Natural killer cell (primary cell): ENCODE measurements at regions not wholly inside any gene's neighbourhood (a gene's known extent, or its start where the extent isn't known, plus 50 kb on each side); places are given as distances from the start of the nearest gene placed in this dataset.

Experiments
- ATAC-seq, 3 donors: fragments of 150-1000 bp in 2 of 3; fragments of 200-7000 bp in 1 of 3; cut with Tn5 transposase; 1 replicate in 1 of 3; 2 replicates in 2 of 3; pipeline ENCODE4 v1.10.0; 2021; ENCODE audit warnings: mild to moderate bottlenecking in 2 of 3, moderate library complexity in 2 of 3
- DNase-seq, 2 donors: peaks; one replicate each; pipeline versions ENCODE4 v3.0.0 to v3.0.0-alpha.2; 2013 to 2021; ENCODE audit warnings: mixed read lengths in 1 of 2
- H3K27ac ChIP-seq: one replicate; pipeline ENCODE4 v1.5.1; 2013; ENCODE audit warnings: mild to moderate bottlenecking, low read length
- H3K27me3 ChIP-seq: one replicate; pipeline ENCODE4 v1.6.1; 2013; ENCODE audit warnings: low read length; ENCODE audit not compliant: control insufficient read depth, insufficient read depth
- H3K36me3 ChIP-seq: one replicate; pipeline ENCODE4 v1.6.1; 2013; ENCODE audit warnings: low read length; ENCODE audit not compliant: control insufficient read depth, insufficient read depth
- H3K4me1 ChIP-seq: one replicate; pipeline ENCODE4 v1.6.1; 2013; ENCODE audit warnings: low read length; ENCODE audit not compliant: control insufficient read depth, insufficient read depth
- H3K4me3 ChIP-seq: one replicate; pipeline ENCODE4 v1.5.1; 2013; ENCODE audit warnings: low read length
- H3K9me3 ChIP-seq: one replicate; pipeline ENCODE4 v1.6.1; 2013; ENCODE audit warnings: low read length; ENCODE audit not compliant: control insufficient read depth, insufficient read depth
- H3K27ac Mint-ChIP-seq, 2 donors: one replicate each; pipeline ENCODE4 v1.8.0; 2022; ENCODE audit warnings: mild to moderate bottlenecking in 2 of 2, mixed read lengths in 2 of 2, moderate library complexity in 1 of 2
- H3K27me3 Mint-ChIP-seq, 2 donors: one replicate each; pipeline ENCODE4 v1.8.0; 2022; ENCODE audit warnings: low read depth in 2 of 2, mixed read lengths in 2 of 2
- H3K36me3 Mint-ChIP-seq: one replicate; pipeline ENCODE4 v1.8.0; 2022; ENCODE audit warnings: mixed read lengths
- H3K4me1 Mint-ChIP-seq, 2 donors: one replicate each; pipeline ENCODE4 v1.8.0; 2022; ENCODE audit warnings: mixed read lengths in 2 of 2
- H3K4me3 Mint-ChIP-seq: one replicate; pipeline ENCODE4 v1.8.0; 2022; ENCODE audit warnings: mild to moderate bottlenecking, moderate library complexity, mixed read lengths
- H3K9me3 Mint-ChIP-seq, 2 donors: one replicate each; pipeline ENCODE4 v1.8.0; 2022; ENCODE audit warnings: mixed read lengths in 2 of 2
- WGBS: methylation state at CpG from one replicate; pipeline ENCODE4 v1.1.7; 2013; ENCODE audit warnings: missing lambda C conversion rate; ENCODE audit not compliant: insufficient coverage; 5-methylcytosine and 5-hydroxymethylcytosine counted together
- intact Hi-C: fragments of 100-400 bp; cut with micrococcal nuclease; formaldehyde crosslinking; loops from one replicate; pipeline ENCODE4 v1.14.2; 2022
- TF ChIP-seq, protein P1 (sequence below): fragments of 200-600 bp; IDR thresholded peaks from one replicate; pipeline ENCODE4 v1.8.0; 2022; ENCODE audit warnings: antibody characterized with exemption

DNA sequence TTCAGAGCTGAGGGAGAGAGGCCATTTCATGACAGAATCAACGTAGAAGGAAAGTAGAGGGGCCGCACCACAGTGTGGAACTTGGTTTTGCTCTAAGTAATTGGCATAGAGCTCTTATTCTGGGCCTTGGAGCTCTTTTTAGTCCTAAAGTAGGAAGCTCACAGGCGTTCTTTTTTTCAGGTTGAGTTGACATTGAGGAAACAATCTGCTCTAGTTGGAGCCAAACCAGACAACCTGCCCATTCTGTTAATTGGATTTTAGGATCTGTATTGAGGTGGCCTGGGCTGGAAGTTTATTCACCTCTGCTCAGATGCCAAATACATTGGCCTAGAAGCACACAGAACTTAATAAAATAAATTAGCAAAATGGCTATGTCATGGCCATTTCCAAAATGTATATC lies 1093.9 kb downstream of the ADGRL2 start:
- Mint-ChIP-seq H3K4me1 (no peaks in the 10 kb centered on the region), H3K27ac (no peak overlapping the region), H3K27me3 (no peaks in the 10 kb centered on the region), H3K4me3 (no peak overlapping the region), H3K9me3 (peaks cover 3 to 12% of the 10 kb centered on the region in 2 donors), H3K36me3 (no peaks in the 10 kb centered on the region)
- DNase-seq: no peak
- no peaks in the 10 kb centered on the region for H3K4me1 ChIP-seq
- no peak overlapping the region for H3K27ac ChIP-seq
- intact Hi-C loops: no loop called here
- no peak for ATAC-seq
- no peaks in the 10 kb centered on the region for H3K9me3 ChIP-seq
- 62% methylated on average over 3 of the region's 3 CpGs for WGBS
- no peaks in the 10 kb centered on the region for H3K36me3 ChIP-seq
- TF ChIP-seq, protein P1, sequence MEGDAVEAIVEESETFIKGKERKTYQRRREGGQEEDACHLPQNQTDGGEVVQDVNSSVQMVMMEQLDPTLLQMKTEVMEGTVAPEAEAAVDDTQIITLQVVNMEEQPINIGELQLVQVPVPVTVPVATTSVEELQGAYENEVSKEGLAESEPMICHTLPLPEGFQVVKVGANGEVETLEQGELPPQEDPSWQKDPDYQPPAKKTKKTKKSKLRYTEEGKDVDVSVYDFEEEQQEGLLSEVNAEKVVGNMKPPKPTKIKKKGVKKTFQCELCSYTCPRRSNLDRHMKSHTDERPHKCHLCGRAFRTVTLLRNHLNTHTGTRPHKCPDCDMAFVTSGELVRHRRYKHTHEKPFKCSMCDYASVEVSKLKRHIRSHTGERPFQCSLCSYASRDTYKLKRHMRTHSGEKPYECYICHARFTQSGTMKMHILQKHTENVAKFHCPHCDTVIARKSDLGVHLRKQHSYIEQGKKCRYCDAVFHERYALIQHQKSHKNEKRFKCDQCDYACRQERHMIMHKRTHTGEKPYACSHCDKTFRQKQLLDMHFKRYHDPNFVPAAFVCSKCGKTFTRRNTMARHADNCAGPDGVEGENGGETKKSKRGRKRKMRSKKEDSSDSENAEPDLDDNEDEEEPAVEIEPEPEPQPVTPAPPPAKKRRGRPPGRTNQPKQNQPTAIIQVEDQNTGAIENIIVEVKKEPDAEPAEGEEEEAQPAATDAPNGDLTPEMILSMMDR: no peak
- H3K27me3 ChIP-seq: no peaks in the 10 kb centered on the region
- no peak overlapping the region for H3K4me3 ChIP-seq

DNA sequence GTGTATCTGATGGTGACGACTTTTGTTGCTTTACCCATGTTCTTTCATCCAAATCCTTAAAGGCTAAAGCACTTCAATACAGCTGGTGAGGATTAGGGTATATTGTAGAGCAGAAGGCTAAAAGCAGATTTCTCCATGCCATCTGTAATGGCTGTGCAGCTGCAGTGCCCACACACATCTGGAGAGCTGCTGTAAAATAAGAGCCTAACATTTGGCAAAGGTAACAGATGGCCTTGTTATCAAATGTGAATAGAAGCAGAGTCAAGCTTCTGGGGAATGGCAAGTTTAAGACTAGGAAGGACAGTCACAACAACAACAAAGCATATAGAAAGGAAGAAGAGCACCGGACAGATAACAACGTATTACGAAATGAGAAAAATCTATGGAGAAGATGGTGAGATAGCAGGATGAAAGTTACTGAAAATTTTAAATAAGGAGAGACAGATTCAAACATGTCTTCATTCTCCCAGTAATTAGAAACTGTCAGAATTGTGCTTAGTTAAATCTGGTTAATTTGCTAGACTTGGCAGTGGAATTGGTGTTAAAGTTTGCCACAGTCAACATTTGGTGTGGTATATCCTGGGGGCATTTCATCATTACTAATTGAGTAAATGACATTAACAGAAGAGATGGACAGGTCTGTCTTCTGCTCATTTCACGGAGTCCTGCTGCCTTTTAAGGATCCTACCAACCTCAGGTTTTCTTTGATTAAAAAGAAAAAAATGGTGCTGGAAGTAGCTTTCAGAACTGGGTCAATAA lies 1093.2 kb downstream of the ADGRL2 start:
- intact Hi-C loops: no loop called here
- WGBS: 67% methylated on average over 1 of the region's 5 CpGs
- no peaks in the 10 kb centered on the region for H3K27me3 Mint-ChIP-seq
- Histone ChIP-seq H3K9me3 (no peaks in the 10 kb centered on the region), H3K27me3 (no peaks in the 10 kb centered on the region), H3K4me3 (no peak overlapping the region), H3K36me3 (no peaks in the 10 kb centered on the region), H3K27ac (no peak overlapping the region), H3K4me1 (no peaks in the 10 kb centered on the region)
- no peak overlapping the region for H3K27ac Mint-ChIP-seq
- no peak for ATAC-seq
- no peaks in the 10 kb centered on the region for H3K4me1 Mint-ChIP-seq
- DNase-seq: no peak
- H3K4me3 Mint-ChIP-seq: no peak overlapping the region
- H3K9me3 Mint-ChIP-seq: peaks cover 3 to 12% of the 10 kb centered on the region in 2 donors
- TF ChIP-seq, protein P1: no peak
- H3K36me3 Mint-ChIP-seq: no peaks in the 10 kb centered on the region

DNA sequence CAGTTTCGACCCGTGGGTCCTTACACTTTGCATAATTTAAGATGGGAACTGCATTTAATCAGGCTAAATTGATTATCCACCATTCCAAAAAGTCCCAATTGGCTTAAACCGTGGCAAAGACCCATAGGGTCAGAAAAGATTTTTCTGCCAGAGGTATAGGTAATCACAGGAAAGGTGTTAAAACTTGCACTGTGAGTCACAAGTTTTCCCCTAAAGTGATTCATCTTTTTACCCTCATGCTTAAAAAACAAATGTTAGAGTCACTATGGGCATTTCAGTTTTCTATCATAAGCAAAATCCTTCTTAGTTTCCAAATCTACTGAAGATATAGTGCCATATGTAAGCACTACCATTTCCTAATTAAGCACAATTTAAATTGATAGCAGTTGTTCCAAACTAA lies 1079.8 kb downstream of the ADGRL2 start:
- Histone ChIP-seq H3K27ac (no peak overlapping the region), H3K4me1 (no peaks in the 10 kb centered on the region), H3K4me3 (no peak overlapping the region), H3K27me3 (no peaks in the 10 kb centered on the region), H3K36me3 (no peaks in the 10 kb centered on the region), H3K9me3 (no peaks in the 10 kb centered on the region)
- DNase-seq (no peak), ATAC-seq (no peak)
- intact Hi-C loops: no loop called here
- no peaks in the 10 kb centered on the region for H3K36me3 Mint-ChIP-seq
- H3K4me1 Mint-ChIP-seq: no peaks in the 10 kb centered on the region
- WGBS: 72% methylated on average over 2 of the region's 3 CpGs
- TF ChIP-seq, protein P1: no peak
- H3K27me3 Mint-ChIP-seq: no peaks in the 10 kb centered on the region
- no peak overlapping the region for H3K4me3 Mint-ChIP-seq
- no peak overlapping the region for H3K27ac Mint-ChIP-seq
- peaks cover 6 to 7% of the 10 kb centered on the region in 2 donors for H3K9me3 Mint-ChIP-seq
